IMR-90 (cell line): ENCODE measurements at regions not wholly inside any gene's neighbourhood (a gene's known extent, or its start where the extent isn't known, plus 50 kb on each side); places are given as distances from the start of the nearest gene placed in this dataset.

Experiments
- CEBPB ChIP-seq: IDR thresholded peaks from 2 replicates; pipeline ENCODE4 v1.6.1; 2012; ENCODE audit warnings: low read depth, low read length, improper control_type of control experiment
- POLR2A ChIP-seq: IDR thresholded peaks from 2 replicates; pipeline ENCODE4 v1.6.1; 2012; ENCODE audit warnings: mild to moderate bottlenecking, low read depth, low read length
- RAD21 ChIP-seq: IDR thresholded peaks from 2 replicates; pipeline ENCODE4 v1.6.1; 2012; ENCODE audit warnings: low read length, improper control_type of control experiment
- TF ChIP-seq, protein P1 (sequence below): conservative IDR thresholded peaks from 2 replicates; pipeline ENCODE4 v1.5.1; 2012; ENCODE audit warnings: mild to moderate bottlenecking, low read depth, low read length, improper control_type of control experiment

DNA sequence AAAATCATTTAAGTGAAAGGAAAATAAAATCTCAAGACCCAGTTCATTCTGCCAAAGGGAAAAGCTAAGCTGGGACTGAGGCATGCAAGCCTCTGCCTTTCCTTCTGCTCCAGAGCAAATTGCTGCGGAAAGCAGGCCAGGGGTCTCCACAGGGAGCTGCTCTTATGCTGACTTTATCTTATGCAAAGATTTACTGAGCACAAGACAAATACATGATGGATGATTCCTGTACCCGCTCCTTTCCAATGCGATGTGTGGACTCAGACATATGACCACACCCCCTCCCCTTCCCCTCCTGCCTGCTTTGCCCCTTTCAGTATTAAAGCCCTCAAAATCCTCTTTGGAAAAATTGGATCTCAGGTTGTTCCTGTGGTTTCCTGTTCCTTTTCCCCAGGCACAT, 74.2 kb upstream of the INSIG1 start:
- TF ChIP-seq, protein P1, sequence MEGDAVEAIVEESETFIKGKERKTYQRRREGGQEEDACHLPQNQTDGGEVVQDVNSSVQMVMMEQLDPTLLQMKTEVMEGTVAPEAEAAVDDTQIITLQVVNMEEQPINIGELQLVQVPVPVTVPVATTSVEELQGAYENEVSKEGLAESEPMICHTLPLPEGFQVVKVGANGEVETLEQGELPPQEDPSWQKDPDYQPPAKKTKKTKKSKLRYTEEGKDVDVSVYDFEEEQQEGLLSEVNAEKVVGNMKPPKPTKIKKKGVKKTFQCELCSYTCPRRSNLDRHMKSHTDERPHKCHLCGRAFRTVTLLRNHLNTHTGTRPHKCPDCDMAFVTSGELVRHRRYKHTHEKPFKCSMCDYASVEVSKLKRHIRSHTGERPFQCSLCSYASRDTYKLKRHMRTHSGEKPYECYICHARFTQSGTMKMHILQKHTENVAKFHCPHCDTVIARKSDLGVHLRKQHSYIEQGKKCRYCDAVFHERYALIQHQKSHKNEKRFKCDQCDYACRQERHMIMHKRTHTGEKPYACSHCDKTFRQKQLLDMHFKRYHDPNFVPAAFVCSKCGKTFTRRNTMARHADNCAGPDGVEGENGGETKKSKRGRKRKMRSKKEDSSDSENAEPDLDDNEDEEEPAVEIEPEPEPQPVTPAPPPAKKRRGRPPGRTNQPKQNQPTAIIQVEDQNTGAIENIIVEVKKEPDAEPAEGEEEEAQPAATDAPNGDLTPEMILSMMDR = no peak
- TF ChIP-seq POLR2A = no peak
- TF ChIP-seq RAD21 = no peak
- no peak for TF ChIP-seq CEBPB
